ENCODE measurements at regions not wholly inside any gene's neighbourhood (a gene's known extent, or its start where the extent isn't known, plus 50 kb on each side); places are given as distances from the start of the nearest gene placed in this dataset.

- Histone ChIP-seq H3K9me1 (ENCODE audit: insufficient read depth, low read length) (no peaks in the 10 kb centered on the region), H3K4me2 (ENCODE audit: low read depth, low read length) (no peak overlapping the region), H3K14ac (replicated peaks; ENCODE audit: low read depth, low read length) (no peak overlapping the region), H2AFZ (replicated peaks; ENCODE audit: low read length, poor library complexity) (no peak overlapping the region), H3K9ac (ENCODE audit: low read depth, low read length) (no peak overlapping the region), H4K20me1 (ENCODE audit: insufficient read depth, low read length) (no peaks in the 10 kb centered on the region), H2BK20ac (ENCODE audit: low read depth, low read length) (no peak overlapping the region), H3K56ac (ENCODE audit: extremely low read depth, insufficient read depth, low read length) (no peak overlapping the region), H2BK5ac (ENCODE audit: low read depth, low read length, poor library complexity, severe bottlenecking) (no peak overlapping the region), H2AK5ac (ENCODE audit: low read depth, low read length) (no peak overlapping the region), H3K27ac (ENCODE audit: insufficient read depth, low read length) (no peak overlapping the region), H3K36me3 (ENCODE audit: control insufficient read depth, insufficient read depth, low read length) (no peaks in the 10 kb centered on the region), H2BK15ac (ENCODE audit: low read depth, low read length) (no peak overlapping the region), H4K91ac (ENCODE audit: insufficient read depth, low read depth, low read length) (no peak overlapping the region), H3K23ac (ENCODE audit: low read depth, low read length) (no peak overlapping the region), H3K4ac (ENCODE audit: low read depth, low read length) (no peak overlapping the region), H3K4me3 (ENCODE audit: insufficient read depth, low read depth, low read length) (no peak overlapping the region), H4K8ac (ENCODE audit: low read depth in 2 of 2, low read length in 2 of 2) (no peak overlapping the region), H3K79me1 (ENCODE audit: low read depth in 1 of 2, low read length in 2 of 2) (no peaks in the 10 kb centered on the region), H3K18ac (ENCODE audit: low read depth, low read length) (no peak overlapping the region), H4K5ac (ENCODE audit: low read depth, low read length) (no peak overlapping the region), H3K9me3 (ENCODE audit: control insufficient read depth, insufficient read depth, low read length) (peaks cover 10% of the 10 kb centered on the region), H3K4me1 (ENCODE audit: control insufficient read depth, insufficient read depth, low read length) (no peaks in the 10 kb centered on the region), H2AK9ac (replicated peaks; ENCODE audit: low read depth, low read length, poor library complexity) (no peak overlapping the region), H3K27me3 (ENCODE audit: control insufficient read depth, insufficient read depth, low read length) (no peaks in the 10 kb centered on the region), H2BK120ac (ENCODE audit: low read depth, low read length) (no peak overlapping the region)
- TF ChIP-seq CTCF (conservative IDR thresholded peaks at IDR 0.05; ENCODE audit: low read depth, low read length): no peak
- intact Hi-C loops (cut with micrococcal nuclease) (no loop called here), dilution Hi-C loops (cut with HindIII; ENCODE audit: low sequenced_read_pairs, unreplicated experiment) (no loop called here), in situ Hi-C loops (cut with MboI; ENCODE audit: low sequenced_read_pairs) (no loop called here)
- ChIA-PET CTCF (no interaction called here), POLR2A (ENCODE audit: unreplicated experiment) (no interaction called here)
- DNase-seq: no peak
- no peak for ATAC-seq (ENCODE audit: low read depth)
- BruUV-seq (replicated peaks): no TSS peak
- WGBS, 2 experiments (ENCODE audit: extremely low coverage in 2 of 2, insufficient read length in 1 of 2): 0% methylated on average over 1 of the region's 4 CpGs; no CpG with 5 or more reads in 1 of the 2 experiments
Observed at GRCh38 chr2:78132391-78133370, 610.5 kb upstream of the LRRTM4 start.

All from IMR-90 (cell line).